Panc1 (cell line): ENCODE measurements at regions not wholly inside any gene's neighbourhood (a gene's known extent, or its start where the extent isn't known, plus 50 kb on each side); places are given as distances from the start of the nearest gene placed in this dataset.

Experiments used
- ATAC-seq: fragments of 200-7000 bp; cut with Tn5 transposase; 2 replicates; pipeline ENCODE4 v1.9.1; 2020; ENCODE audit warnings: mild to moderate bottlenecking, moderate library complexity
- BruUV-seq: library from RNA; stranded (reverse); fragments of 400-500 nt; replicated peaks from 2 replicates; lab custom pipeline; 2021; lab: Mats Ljungman, UMichigan
- CTCF ChIA-PET: fragments of 300-600 bp; sonication (Branson Sonifier 250); formaldehyde crosslinking; loops from one replicate; lab custom pipeline; 2022; ENCODE audit warnings: antibody characterized with exemption; lab: Charles Lee
- POLR2A ChIA-PET: fragments of 300-600 bp; sonication (Branson Sonifier 250); formaldehyde crosslinking; loops from one replicate; lab custom pipeline; 2022; ENCODE audit warnings: antibody characterized with exemption; lab: Charles Lee
- DNase-seq: peaks from one replicate; pipeline ENCODE4 v3.0.0-alpha.2; 2010; ENCODE audit warnings: low read depth, low spot score
- H3K27ac ChIP-seq: 2 replicates; pipeline ENCODE4 v1.5.1; 2011; ENCODE audit warnings: mild to moderate bottlenecking, low read length, inconsistent platforms
- H3K27me3 ChIP-seq: fragments of 200-500 bp; sonication (Bioruptor generic); 2 replicates; pipeline ENCODE4 v1.6.0; 2014; ENCODE audit warnings: low read length, inconsistent platforms; ENCODE audit not compliant: control insufficient read depth, insufficient read depth
- H3K36me3 ChIP-seq: fragments of 200-500 bp; sonication (Bioruptor generic); 2 replicates; pipeline ENCODE4 v1.5.1; 2014; ENCODE audit warnings: inconsistent platforms, mild to moderate bottlenecking, low read length, moderate library complexity; ENCODE audit not compliant: control insufficient read depth, insufficient read depth
- H3K4me1 ChIP-seq: 2 replicates; pipeline ENCODE4 v1.5.1; 2011; ENCODE audit warnings: inconsistent platforms, mild to moderate bottlenecking, low read length, moderate library complexity; ENCODE audit not compliant: control insufficient read depth, insufficient read depth
- H3K4me3 ChIP-seq, 2 experiments: 2 replicates each; pipeline ENCODE4 v1.5.1; 2011 to 2012; ENCODE audit warnings: low read depth in 2 of 2, low read length in 2 of 2, mild to moderate bottlenecking in 2 of 2, inconsistent platforms in 1 of 2, moderate library complexity in 1 of 2
- H3K9me3 ChIP-seq: fragments of 200-500 bp; sonication (Bioruptor generic); 2 replicates; pipeline ENCODE4 v1.5.1; 2014; ENCODE audit warnings: low read depth, mild to moderate bottlenecking, inconsistent platforms, low read length, moderate library complexity; ENCODE audit not compliant: control insufficient read depth, insufficient read depth
- POLR2AphosphoS5 ChIP-seq: IDR thresholded peaks from 2 replicates; pipeline ENCODE4 v1.6.1; 2012; ENCODE audit warnings: mild to moderate bottlenecking, low read depth, low read length, moderate library complexity
- SIN3A ChIP-seq: IDR thresholded peaks from 2 replicates; pipeline ENCODE4 v1.6.1; 2012; ENCODE audit warnings: low read depth, mild to moderate bottlenecking, low read length, moderate library complexity, borderline replicate concordance; ENCODE audit not compliant: insufficient read depth
- TCF7L2 ChIP-seq: IDR thresholded peaks from 2 replicates; pipeline ENCODE4 v1.6.1; 2011; ENCODE audit warnings: mild to moderate bottlenecking, low read depth, low read length, inconsistent platforms
- in situ Hi-C: cut with HindIII; loops from 2 replicates; pipeline ENCODE4 v1.10.0; 2016; ENCODE audit warnings: low sequenced_read_pairs, low pct_unique_long_range_greater_than_20kb
- intact Hi-C: fragments of 100-400 bp; cut with micrococcal nuclease; formaldehyde crosslinking; loops from one replicate; pipeline ENCODE4 v1.10.0; 2022; ENCODE audit not compliant: unreplicated experiment
- TF ChIP-seq, protein P1 (sequence below), 2 experiments: IDR thresholded peaks; 2 replicates each; pipeline ENCODE4 v1.6.1; 2011 to 2012; ENCODE audit warnings: low read depth in 2 of 2, control low read depth in 1 of 2, low read length in 1 of 2, mild to moderate bottlenecking in 1 of 2, moderate library complexity in 1 of 2; ENCODE audit not compliant: insufficient read depth in 1 of 2
- TF ChIP-seq, protein P2 (sequence below): fragments of 450-650 bp; IDR thresholded peaks from 2 replicates; pipeline ENCODE4 v1.5.1; 2017; ENCODE audit warnings: mild to moderate bottlenecking

DNA sequence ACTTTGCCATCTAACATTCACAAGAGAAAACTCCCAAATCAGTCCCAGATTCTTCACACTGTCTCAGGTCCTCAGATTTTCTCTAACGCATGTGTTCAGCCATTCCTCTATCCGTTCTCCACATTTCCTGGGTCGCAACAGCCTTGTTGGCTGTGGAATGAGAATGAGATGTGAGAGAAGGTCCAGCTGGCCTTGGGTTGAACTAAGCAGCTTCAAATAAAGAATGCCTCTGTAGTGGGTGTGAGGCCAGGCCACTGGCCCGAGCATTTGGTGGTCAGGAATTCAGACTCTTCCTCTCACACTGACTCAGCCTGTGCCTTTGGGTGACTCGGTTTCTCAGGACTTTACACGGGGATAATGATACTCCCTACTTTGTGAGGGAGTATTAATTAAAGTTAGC lies 73.8 kb upstream of the CCN6 start:
- H3K9me3 ChIP-seq, result no peaks in the 10 kb centered on the region
- ATAC-seq (no peak), DNase-seq (no peak)
- ChIA-PET CTCF (no interaction called here), POLR2A (no interaction called here)
- no TSS peak for BruUV-seq
- H3K4me1 ChIP-seq, result no peaks in the 10 kb centered on the region
- peaks cover 6% of the 10 kb centered on the region for H3K27me3 ChIP-seq
- no peak overlapping the region for H3K4me3 ChIP-seq
- in situ Hi-C loops, result no loop called here
- intact Hi-C loops, result no loop called here
- TF ChIP-seq POLR2AphosphoS5 (no peak), SIN3A (no peak), TCF7L2 (no peak)
- TF ChIP-seq, protein P1, sequence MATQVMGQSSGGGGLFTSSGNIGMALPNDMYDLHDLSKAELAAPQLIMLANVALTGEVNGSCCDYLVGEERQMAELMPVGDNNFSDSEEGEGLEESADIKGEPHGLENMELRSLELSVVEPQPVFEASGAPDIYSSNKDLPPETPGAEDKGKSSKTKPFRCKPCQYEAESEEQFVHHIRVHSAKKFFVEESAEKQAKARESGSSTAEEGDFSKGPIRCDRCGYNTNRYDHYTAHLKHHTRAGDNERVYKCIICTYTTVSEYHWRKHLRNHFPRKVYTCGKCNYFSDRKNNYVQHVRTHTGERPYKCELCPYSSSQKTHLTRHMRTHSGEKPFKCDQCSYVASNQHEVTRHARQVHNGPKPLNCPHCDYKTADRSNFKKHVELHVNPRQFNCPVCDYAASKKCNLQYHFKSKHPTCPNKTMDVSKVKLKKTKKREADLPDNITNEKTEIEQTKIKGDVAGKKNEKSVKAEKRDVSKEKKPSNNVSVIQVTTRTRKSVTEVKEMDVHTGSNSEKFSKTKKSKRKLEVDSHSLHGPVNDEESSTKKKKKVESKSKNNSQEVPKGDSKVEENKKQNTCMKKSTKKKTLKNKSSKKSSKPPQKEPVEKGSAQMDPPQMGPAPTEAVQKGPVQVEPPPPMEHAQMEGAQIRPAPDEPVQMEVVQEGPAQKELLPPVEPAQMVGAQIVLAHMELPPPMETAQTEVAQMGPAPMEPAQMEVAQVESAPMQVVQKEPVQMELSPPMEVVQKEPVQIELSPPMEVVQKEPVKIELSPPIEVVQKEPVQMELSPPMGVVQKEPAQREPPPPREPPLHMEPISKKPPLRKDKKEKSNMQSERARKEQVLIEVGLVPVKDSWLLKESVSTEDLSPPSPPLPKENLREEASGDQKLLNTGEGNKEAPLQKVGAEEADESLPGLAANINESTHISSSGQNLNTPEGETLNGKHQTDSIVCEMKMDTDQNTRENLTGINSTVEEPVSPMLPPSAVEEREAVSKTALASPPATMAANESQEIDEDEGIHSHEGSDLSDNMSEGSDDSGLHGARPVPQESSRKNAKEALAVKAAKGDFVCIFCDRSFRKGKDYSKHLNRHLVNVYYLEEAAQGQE (IDR thresholded peaks at IDR 0.05; ENCODE audit: insufficient read depth in 1 of 2, low read depth in 2 of 2, low read length in 1 of 2), result no peak
- TF ChIP-seq, protein P2, sequence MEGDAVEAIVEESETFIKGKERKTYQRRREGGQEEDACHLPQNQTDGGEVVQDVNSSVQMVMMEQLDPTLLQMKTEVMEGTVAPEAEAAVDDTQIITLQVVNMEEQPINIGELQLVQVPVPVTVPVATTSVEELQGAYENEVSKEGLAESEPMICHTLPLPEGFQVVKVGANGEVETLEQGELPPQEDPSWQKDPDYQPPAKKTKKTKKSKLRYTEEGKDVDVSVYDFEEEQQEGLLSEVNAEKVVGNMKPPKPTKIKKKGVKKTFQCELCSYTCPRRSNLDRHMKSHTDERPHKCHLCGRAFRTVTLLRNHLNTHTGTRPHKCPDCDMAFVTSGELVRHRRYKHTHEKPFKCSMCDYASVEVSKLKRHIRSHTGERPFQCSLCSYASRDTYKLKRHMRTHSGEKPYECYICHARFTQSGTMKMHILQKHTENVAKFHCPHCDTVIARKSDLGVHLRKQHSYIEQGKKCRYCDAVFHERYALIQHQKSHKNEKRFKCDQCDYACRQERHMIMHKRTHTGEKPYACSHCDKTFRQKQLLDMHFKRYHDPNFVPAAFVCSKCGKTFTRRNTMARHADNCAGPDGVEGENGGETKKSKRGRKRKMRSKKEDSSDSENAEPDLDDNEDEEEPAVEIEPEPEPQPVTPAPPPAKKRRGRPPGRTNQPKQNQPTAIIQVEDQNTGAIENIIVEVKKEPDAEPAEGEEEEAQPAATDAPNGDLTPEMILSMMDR, result no peak
- no peaks in the 10 kb centered on the region for H3K36me3 ChIP-seq
- no peak overlapping the region for H3K27ac ChIP-seq

DNA sequence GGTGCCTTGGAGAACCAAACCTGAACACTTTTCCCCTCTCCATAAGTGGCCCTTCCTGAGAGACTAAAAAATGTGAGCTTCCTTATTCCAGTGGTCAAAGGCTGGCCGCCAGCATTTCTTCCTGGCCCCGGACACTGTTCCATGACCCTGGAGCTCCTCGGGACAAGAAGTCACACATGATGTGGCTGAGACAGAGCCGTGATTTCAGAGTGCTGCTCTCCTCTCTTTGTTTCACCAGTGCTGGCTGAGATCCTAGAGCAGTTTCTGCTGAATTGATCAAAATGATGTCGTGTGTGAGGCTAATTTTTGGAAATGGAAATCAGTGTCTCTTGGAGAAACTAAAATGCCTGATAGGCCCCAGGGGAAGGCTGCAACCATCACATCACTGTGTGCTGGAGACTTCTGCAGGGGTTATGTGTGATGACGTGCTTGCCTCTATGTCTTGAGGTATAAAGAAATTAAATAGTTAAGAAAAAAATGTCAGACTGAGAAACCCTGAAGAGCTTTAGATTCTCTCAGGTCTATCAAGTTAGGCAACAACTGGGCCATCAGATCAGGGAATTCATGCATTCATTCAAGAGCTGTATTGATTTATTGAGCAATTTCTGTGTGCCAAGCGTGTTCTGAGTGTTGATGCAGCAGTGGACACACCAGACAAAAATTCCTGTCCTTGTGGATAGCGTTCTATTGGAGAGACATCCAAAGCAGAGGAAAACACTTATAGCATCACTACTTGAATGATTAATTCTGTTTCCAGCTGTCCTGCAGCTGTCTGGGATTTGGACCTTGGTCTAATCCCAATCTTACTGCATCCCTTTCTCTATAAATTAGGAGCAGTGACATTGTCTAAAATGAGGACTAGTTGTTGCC lies 72.7 kb upstream of the CCN6 start:
- in situ Hi-C loops (no loop called here), intact Hi-C loops (no loop called here)
- TF ChIP-seq TCF7L2 (no peak), POLR2AphosphoS5 (no peak), SIN3A (no peak)
- TF ChIP-seq, protein P2, result no peak
- TF ChIP-seq, protein P1 (IDR thresholded peaks at IDR 0.05; ENCODE audit: insufficient read depth in 1 of 2, low read depth in 2 of 2, low read length in 1 of 2), result no peak
- no peak for DNase-seq
- ChIA-PET POLR2A (no interaction called here), CTCF (no interaction called here)
- H3K36me3 ChIP-seq, result no peaks in the 10 kb centered on the region
- H3K27ac ChIP-seq, result no peak overlapping the region
- peaks cover 11% of the 10 kb centered on the region for H3K27me3 ChIP-seq
- H3K9me3 ChIP-seq, result no peaks in the 10 kb centered on the region
- H3K4me1 ChIP-seq, result no peaks in the 10 kb centered on the region
- ATAC-seq, result no peak
- BruUV-seq, result no TSS peak
- H3K4me3 ChIP-seq, result no peak overlapping the region
